ENCODE measurements at regions not wholly inside any gene's neighbourhood (a gene's known extent, or its start where the extent isn't known, plus 50 kb on each side); places are given as distances from the start of the nearest gene placed in this dataset.
"Not testable (repeated sequence)": the region's sequence is repeated elsewhere in the genome, so short reads cannot be mapped to it uniquely, and the experiment has no call there.

- H3K27ac ChIP-seq (ENCODE audit: insufficient read depth, low read depth, low read length): no peak overlapping the region
- H2AFZ ChIP-seq (ENCODE audit: low read depth, low read length): no peak overlapping the region
- H3K9me3 ChIP-seq (replicated peaks; ENCODE audit: control insufficient read depth, insufficient read depth, low read length): peaks cover 1% of the 10 kb centered on the region
- H3K4me3 ChIP-seq (replicated peaks in 1 of 3; ENCODE audit: insufficient read depth in 1 of 3, low read depth in 1 of 3, low read length in 3 of 3): no peak overlapping the region
- TF ChIP-seq GATA2 (IDR thresholded peaks at IDR 0.05; ENCODE audit: insufficient read depth, insufficient read length, low read depth, low read length): no peak
- TF ChIP-seq MYC (IDR thresholded peaks at IDR 0.05; ENCODE audit: low read depth, low read length): no peak
- no peak for TF ChIP-seq POLR2AphosphoS5 (IDR thresholded peaks at IDR 0.05; ENCODE audit: insufficient read depth, low read depth, low read length)
- TF ChIP-seq FOS (IDR thresholded peaks at IDR 0.05; ENCODE audit: borderline replicate concordance, insufficient read depth, low read length): no peak
- TF ChIP-seq EZH2 (IDR thresholded peaks at IDR 0.05; ENCODE audit: borderline replicate concordance, low read depth, low read length, severe bottlenecking): no peak
- no peaks in the 10 kb centered on the region for H3K36me3 ChIP-seq (ENCODE audit: control insufficient read depth in 2 of 2, extremely low read depth in 1 of 2, insufficient read depth in 2 of 2, low read length in 2 of 2)
- POLR2A ChIA-PET: no interaction called here
- dilution Hi-C loops (cut with MboI; ENCODE audit: extremely low pct_ligation_motif_present, low sequenced_read_pairs) (no loop called here), intact Hi-C loops (cut with micrococcal nuclease) (no loop called here)
- H3K9me1 ChIP-seq (replicated peaks; ENCODE audit: control insufficient read depth, extremely low read depth, insufficient read depth, low read length): no peaks in the 10 kb centered on the region
- BruUV-seq (replicated peaks): no TSS peak
- FAIRE-seq: no peak
- no peaks in the 10 kb centered on the region for H3K79me2 ChIP-seq (ENCODE audit: control insufficient read depth, insufficient read depth, low read length)
- H3K9ac ChIP-seq (replicated peaks; ENCODE audit: extremely low read depth, insufficient read depth, low read length): no peak overlapping the region
- H3K4me2 ChIP-seq (ENCODE audit: insufficient read depth, low read length): no peak overlapping the region
- H3K4me1 ChIP-seq (ENCODE audit: control insufficient read depth, extremely low read depth, insufficient read depth, low read length): no peaks in the 10 kb centered on the region
- no peaks in the 10 kb centered on the region for H3K27me3 ChIP-seq (ENCODE audit: control insufficient read depth in 2 of 2, insufficient read depth in 2 of 2, low read length in 2 of 2)
- DNase-seq (ENCODE audit: low read depth, low spot score): no peak
- CTCF ChIA-PET: no interaction called here
- H4K20me1 ChIP-seq (replicated peaks; ENCODE audit: control insufficient read depth, extremely low read depth, insufficient read depth, low read length): no peaks in the 10 kb centered on the region
Observed at GRCh38 chr9:75551861-75552260, 338.6 kb upstream of the PCSK5 start.

DNA sequence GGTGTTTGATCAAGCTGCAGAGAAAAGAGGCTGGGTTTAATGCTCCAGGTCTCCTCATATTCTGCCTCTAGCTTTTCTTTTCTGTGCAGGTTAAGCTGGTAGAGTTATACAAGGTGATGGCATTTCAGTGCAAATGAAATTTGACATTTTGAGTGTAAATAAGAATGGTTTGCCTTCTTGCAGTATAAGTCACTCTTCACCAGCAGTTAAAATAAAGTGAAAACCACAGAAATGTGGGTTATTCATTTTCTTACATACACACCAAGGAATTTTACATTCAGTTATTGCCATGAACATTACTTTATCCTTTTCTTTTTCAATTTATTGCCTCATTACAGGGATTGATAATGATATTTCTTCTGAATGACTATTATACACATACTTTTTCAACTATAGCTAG is 337.5 kb upstream of the PCSK5 start:
- ChIA-PET POLR2A (no interaction called here), CTCF (no interaction called here)
- peaks cover 1% of the 10 kb centered on the region for H3K9me3 ChIP-seq (replicated peaks; ENCODE audit: control insufficient read depth, insufficient read depth, low read length)
- H3K27me3 ChIP-seq (ENCODE audit: control insufficient read depth in 2 of 2, insufficient read depth in 2 of 2, low read length in 2 of 2): no peaks in the 10 kb centered on the region
- no TSS peak for BruUV-seq (replicated peaks)
- no peak overlapping the region for H2AFZ ChIP-seq (ENCODE audit: low read depth, low read length)
- TF ChIP-seq JUN (IDR thresholded peaks at IDR 0.05; ENCODE audit: borderline replicate concordance, insufficient read depth, insufficient read length, low read depth): no peak
- no peak for TF ChIP-seq EZH2 (IDR thresholded peaks at IDR 0.05; ENCODE audit: borderline replicate concordance, low read depth, low read length, severe bottlenecking)
- TF ChIP-seq POLR2AphosphoS5 (IDR thresholded peaks at IDR 0.05; ENCODE audit: insufficient read depth, low read depth, low read length): no peak
- TF ChIP-seq, protein P1, sequence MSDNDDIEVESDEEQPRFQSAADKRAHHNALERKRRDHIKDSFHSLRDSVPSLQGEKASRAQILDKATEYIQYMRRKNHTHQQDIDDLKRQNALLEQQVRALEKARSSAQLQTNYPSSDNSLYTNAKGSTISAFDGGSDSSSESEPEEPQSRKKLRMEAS (IDR thresholded peaks at IDR 0.05; ENCODE audit: insufficient read depth, insufficient read length): no peak
- no peak for TF ChIP-seq GATA2 (IDR thresholded peaks at IDR 0.05; ENCODE audit: insufficient read depth, insufficient read length, low read depth, low read length)
- no peak for TF ChIP-seq POLR2A (IDR thresholded peaks at IDR 0.05; ENCODE audit: low read depth, low read length)
- no peak for TF ChIP-seq MYC (IDR thresholded peaks at IDR 0.05; ENCODE audit: low read depth, low read length)
- no peak for TF ChIP-seq CTCF (IDR thresholded peaks at IDR 0.05; ENCODE audit: extremely low read depth in 1 of 2, insufficient read depth in 1 of 2, low read depth in 1 of 2, low read length in 2 of 2)
- TF ChIP-seq FOS (IDR thresholded peaks at IDR 0.05; ENCODE audit: borderline replicate concordance, insufficient read depth, low read length): no peak
- no peak for FAIRE-seq
- intact Hi-C loops (cut with micrococcal nuclease) (no loop called here), dilution Hi-C loops (cut with MboI; ENCODE audit: extremely low pct_ligation_motif_present, low sequenced_read_pairs) (no loop called here)
- H3K4me1 ChIP-seq (ENCODE audit: control insufficient read depth, extremely low read depth, insufficient read depth, low read length): no peaks in the 10 kb centered on the region
- no peak for DNase-seq (ENCODE audit: low read depth, low spot score)
- H4K20me1 ChIP-seq (replicated peaks; ENCODE audit: control insufficient read depth, extremely low read depth, insufficient read depth, low read length): no peaks in the 10 kb centered on the region
- no peaks in the 10 kb centered on the region for H3K9me1 ChIP-seq (replicated peaks; ENCODE audit: control insufficient read depth, extremely low read depth, insufficient read depth, low read length)
- H3K79me2 ChIP-seq (ENCODE audit: control insufficient read depth, insufficient read depth, low read length): no peaks in the 10 kb centered on the region
- no peak overlapping the region for H3K27ac ChIP-seq (ENCODE audit: insufficient read depth, low read depth, low read length)
- no peaks in the 10 kb centered on the region for H3K36me3 ChIP-seq (ENCODE audit: control insufficient read depth in 2 of 2, extremely low read depth in 1 of 2, insufficient read depth in 2 of 2, low read length in 2 of 2)
- H3K4me2 ChIP-seq (ENCODE audit: insufficient read depth, low read length): no peak overlapping the region
- H3K9ac ChIP-seq (replicated peaks; ENCODE audit: extremely low read depth, insufficient read depth, low read length): no peak overlapping the region
- H3K4me3 ChIP-seq (replicated peaks in 1 of 3; ENCODE audit: insufficient read depth in 1 of 3, low read depth in 1 of 3, low read length in 3 of 3): no peak overlapping the region

GRCh38 chr9:75566813-75567212 is 323.7 kb upstream of the PCSK5 start:
- H3K27me3 ChIP-seq (ENCODE audit: control insufficient read depth in 2 of 2, insufficient read depth in 2 of 2, low read length in 2 of 2); H3K4me1 ChIP-seq (ENCODE audit: control insufficient read depth, extremely low read depth, insufficient read depth, low read length); H3K79me2 ChIP-seq (ENCODE audit: control insufficient read depth, insufficient read depth, low read length); dilution Hi-C loops (cut with MboI; ENCODE audit: extremely low pct_ligation_motif_present, low sequenced_read_pairs); POLR2A ChIA-PET; H3K4me2 ChIP-seq (ENCODE audit: insufficient read depth, low read length); H3K9me1 ChIP-seq (replicated peaks; ENCODE audit: control insufficient read depth, extremely low read depth, insufficient read depth, low read length); FAIRE-seq; H2AFZ ChIP-seq (ENCODE audit: low read depth, low read length); BruUV-seq (replicated peaks); intact Hi-C loops (cut with micrococcal nuclease); H4K20me1 ChIP-seq (replicated peaks; ENCODE audit: control insufficient read depth, extremely low read depth, insufficient read depth, low read length); H3K36me3 ChIP-seq (ENCODE audit: control insufficient read depth in 2 of 2, extremely low read depth in 1 of 2, insufficient read depth in 2 of 2, low read length in 2 of 2); H3K27ac ChIP-seq (ENCODE audit: insufficient read depth, low read depth, low read length); H3K9ac ChIP-seq (replicated peaks; ENCODE audit: extremely low read depth, insufficient read depth, low read length); H3K9me3 ChIP-seq (replicated peaks; ENCODE audit: control insufficient read depth, insufficient read depth, low read length); H3K4me3 ChIP-seq (replicated peaks in 1 of 3; ENCODE audit: insufficient read depth in 1 of 3, low read depth in 1 of 3, low read length in 3 of 3); CTCF ChIA-PET; DNase-seq (ENCODE audit: low read depth, low spot score): not testable (repeated sequence)
